ENCODE measurements at regions not wholly inside any gene's neighbourhood (a gene's known extent, or its start where the extent isn't known, plus 50 kb on each side); places are given as distances from the start of the nearest gene placed in this dataset.

- no peak for TF ChIP-seq RXRA (IDR thresholded peaks at IDR 0.05)
- no peak for TF ChIP-seq MAX (IDR thresholded peaks at IDR 0.05)
- no peak for TF ChIP-seq CTCF (IDR thresholded peaks at IDR 0.05; ENCODE audit: low read depth, low read length, missing input control)
- no peak for TF ChIP-seq SP1 (IDR thresholded peaks at IDR 0.05)
- TF ChIP-seq RAD21 (IDR thresholded peaks at IDR 0.05) = no peak
These were observed 667.2 kb upstream of the ZNF608 start for GRCh38 chr5:125413496-125414274.

Measured in liver (tissue), 3 donors.